HEK293T (cell line): ENCODE measurements at regions not wholly inside any gene's neighbourhood (a gene's known extent, or its start where the extent isn't known, plus 50 kb on each side); places are given as distances from the start of the nearest gene placed in this dataset.

ENCODE experiments used
- ARNT ChIP-seq: fragments of 450-650 bp; IDR thresholded peaks from 2 replicates; pipeline ENCODE4 v1.6.1; 2017; ENCODE audit warnings: mild to moderate bottlenecking
- BHLHE40 ChIP-seq: fragments of 450-650 bp; IDR thresholded peaks from 2 replicates; pipeline ENCODE4 v1.6.1; 2016; ENCODE audit warnings: mild to moderate bottlenecking, moderate library complexity, borderline replicate concordance
- FOXA1 ChIP-seq: fragments of 450-650 bp; IDR thresholded peaks from 2 replicates; pipeline ENCODE4 v1.6.1; 2016; ENCODE audit warnings: mild to moderate bottlenecking
- FOXK2 ChIP-seq: fragments of 450-650 bp; IDR thresholded peaks from 2 replicates; pipeline ENCODE4 v1.6.1; 2016; ENCODE audit warnings: mild to moderate bottlenecking
- HDGF ChIP-seq: fragments of 450-650 bp; IDR thresholded peaks from 2 replicates; pipeline ENCODE4 v1.6.1; 2017; ENCODE audit warnings: antibody characterized with exemption, borderline replicate concordance
- L3MBTL2 ChIP-seq: fragments of 450-650 bp; conservative IDR thresholded peaks from 2 replicates; pipeline ENCODE4 v1.6.1; 2016; ENCODE audit warnings: mild to moderate bottlenecking
- LEF1 ChIP-seq: fragments of 450-650 bp; IDR thresholded peaks from 2 replicates; pipeline ENCODE4 v1.6.1; 2017; ENCODE audit warnings: mild to moderate bottlenecking, borderline replicate concordance
- SP1 ChIP-seq: fragments of 450-650 bp; IDR thresholded peaks from 2 replicates; pipeline ENCODE4 v1.6.1; 2017
- SUZ12 ChIP-seq: fragments of 450-650 bp; IDR thresholded peaks from 2 replicates; pipeline ENCODE4 v1.6.1; 2016; ENCODE audit warnings: mild to moderate bottlenecking
- TARDBP ChIP-seq: fragments of 450-650 bp; IDR thresholded peaks from 2 replicates; pipeline ENCODE4 v1.6.1; 2016

DNA sequence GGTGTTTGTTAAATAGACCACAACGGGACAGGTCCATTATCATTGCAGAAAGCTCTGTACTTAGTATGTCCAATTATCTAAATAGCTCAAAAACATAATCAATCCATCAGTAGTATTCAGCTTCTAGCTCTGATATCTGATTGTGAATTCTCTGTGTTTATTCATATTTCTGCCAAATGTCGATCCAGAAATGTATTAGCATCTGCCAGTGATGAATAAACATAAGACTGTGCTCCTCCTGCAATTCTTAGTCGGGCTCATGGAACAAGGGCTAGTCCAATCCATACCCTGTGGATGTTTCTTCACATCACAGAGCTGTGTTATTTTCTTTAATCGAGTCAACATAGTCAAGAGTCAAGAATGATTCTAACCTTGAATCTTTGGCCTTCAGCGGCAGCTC, 1612.1 kb upstream of the WWC1 start:
- TF ChIP-seq BHLHE40 (no peak), TARDBP (no peak), SP1 (no peak), SUZ12 (no peak), L3MBTL2 (no peak), LEF1 (no peak), FOXK2 (no peak), HDGF (no peak), FOXA1 (no peak), ARNT (no peak)
